NOMO-1 treated with dmso at 0.1 percent for 144 hours (cell line): ENCODE measurements at regions not wholly inside any gene's neighbourhood (a gene's known extent, or its start where the extent isn't known, plus 50 kb on each side); places are given as distances from the start of the nearest gene placed in this dataset.
"Not testable (repeated sequence)": the region's sequence is repeated elsewhere in the genome, so short reads cannot be mapped to it uniquely, and the experiment has no call there.

Source experiments
- DNase-seq: peaks from one replicate; lab custom pipeline; 2025; ENCODE audit not compliant: unreplicated experiment; lab: John Stamatoyannopoulos, UW

DNA sequence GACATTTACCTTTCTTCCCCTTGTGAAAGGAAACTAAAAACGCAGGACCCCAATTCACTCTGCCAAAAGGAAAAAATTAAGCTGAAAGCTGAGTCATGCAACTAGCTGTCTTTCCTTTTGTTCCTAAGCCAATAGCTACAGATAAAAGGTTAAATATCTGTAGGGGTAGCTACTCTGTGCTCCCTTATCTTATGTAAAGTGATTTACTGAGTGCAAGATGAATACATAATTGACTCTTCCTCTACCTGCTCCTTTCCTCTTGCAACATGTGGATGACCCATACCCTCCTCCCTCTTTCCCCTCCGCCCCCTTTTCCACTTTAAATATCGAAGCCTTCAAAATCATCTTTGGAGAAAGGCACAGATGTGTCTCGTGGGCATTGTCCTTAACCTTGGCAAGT is 68.0 kb upstream of the ZNF157 start:
- DNase-seq: no peak

DNA sequence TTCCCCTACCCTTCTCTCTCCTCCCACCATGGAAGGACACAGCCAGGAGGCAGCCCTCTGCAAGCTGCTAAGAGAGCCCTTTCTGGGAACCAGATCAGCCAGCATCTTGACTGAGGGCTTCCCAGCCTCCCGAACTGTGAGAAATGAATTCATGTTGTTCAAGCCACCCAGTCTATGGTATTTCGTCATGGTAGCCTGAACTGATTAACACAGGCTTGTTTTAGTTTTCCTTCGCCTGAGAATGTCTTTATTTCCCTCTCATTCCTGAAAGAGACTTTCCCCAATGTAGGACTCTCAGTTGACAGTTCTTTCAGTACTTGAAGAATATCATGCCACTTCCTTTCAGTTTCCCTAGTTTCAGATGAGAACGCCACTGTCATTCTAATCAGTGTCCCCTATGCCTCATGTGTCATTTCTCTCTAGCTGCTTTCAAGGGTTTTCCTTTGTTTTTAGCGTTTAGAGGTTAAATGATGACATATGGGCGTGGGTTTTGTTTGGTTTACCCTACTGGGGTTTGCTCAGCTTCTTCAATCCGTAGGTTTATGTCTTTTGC is 63.8 kb upstream of the ZNF157 start:
- not testable (repeated sequence) for DNase-seq

GRCh38 chrX:47311932-47312774 is 58.2 kb upstream of the ZNF157 start:
- DNase-seq: peak; percentile 41

DNA sequence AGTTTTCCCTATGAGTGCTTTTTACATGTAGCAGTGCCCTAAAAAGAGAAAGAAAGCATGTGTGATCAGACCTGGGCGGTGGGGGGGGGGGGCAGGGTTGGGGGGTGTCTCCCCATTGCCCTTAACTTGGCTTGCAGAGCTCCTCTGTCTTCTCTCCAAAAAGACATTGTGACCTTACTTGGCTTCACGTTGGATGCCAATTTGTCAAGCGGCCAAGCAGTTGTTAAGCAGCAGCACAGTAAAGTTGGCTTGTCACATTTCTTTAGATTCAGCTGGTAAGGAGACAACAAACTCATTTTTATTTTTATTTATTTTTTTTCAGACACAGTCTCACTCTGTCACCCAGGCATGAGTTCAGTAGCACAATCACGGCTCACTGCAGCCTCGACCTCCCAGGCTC is 57.3 kb upstream of the ZNF157 start:
- DNase-seq: no peak

DNA sequence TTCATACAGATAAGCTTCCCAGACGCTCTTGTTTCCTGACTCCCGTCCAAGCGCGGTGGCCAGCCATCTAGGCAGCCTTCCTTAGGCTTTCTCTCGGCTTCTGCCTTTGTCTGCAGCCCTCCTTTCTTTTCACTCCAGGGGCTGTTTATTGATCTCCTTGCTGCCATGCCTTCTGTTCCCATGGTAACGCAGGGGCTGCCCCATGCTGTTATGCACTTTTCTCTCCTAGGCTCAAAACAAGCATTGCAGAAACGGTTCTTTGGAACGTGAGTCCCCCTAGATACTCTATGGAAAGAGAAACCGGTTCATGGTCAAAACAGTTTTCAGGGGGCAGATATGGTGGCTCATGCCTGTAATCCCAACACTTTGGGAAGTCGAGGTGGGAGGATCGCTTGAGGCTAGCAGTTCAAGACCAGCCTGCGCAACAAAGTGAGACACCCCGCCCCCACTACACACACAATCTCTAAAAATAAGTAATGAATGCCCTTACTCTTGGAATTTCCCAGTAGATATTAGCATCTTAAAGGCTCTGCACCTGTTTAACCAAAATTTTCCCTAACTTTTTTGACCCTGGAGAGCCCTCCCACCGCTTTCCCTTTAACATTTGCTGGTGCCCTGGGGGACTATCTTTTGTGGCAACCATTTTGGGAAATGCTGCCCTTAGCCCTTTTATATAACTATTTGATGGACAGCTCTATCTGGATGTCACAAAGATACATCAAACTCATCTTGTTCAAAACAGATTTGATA is 53.9 kb upstream of the ZNF157 start:
- DNase-seq: no peak
